ENCODE measurements at regions not wholly inside any gene's neighbourhood (a gene's known extent, or its start where the extent isn't known, plus 50 kb on each side); places are given as distances from the start of the nearest gene placed in this dataset.

DNA sequence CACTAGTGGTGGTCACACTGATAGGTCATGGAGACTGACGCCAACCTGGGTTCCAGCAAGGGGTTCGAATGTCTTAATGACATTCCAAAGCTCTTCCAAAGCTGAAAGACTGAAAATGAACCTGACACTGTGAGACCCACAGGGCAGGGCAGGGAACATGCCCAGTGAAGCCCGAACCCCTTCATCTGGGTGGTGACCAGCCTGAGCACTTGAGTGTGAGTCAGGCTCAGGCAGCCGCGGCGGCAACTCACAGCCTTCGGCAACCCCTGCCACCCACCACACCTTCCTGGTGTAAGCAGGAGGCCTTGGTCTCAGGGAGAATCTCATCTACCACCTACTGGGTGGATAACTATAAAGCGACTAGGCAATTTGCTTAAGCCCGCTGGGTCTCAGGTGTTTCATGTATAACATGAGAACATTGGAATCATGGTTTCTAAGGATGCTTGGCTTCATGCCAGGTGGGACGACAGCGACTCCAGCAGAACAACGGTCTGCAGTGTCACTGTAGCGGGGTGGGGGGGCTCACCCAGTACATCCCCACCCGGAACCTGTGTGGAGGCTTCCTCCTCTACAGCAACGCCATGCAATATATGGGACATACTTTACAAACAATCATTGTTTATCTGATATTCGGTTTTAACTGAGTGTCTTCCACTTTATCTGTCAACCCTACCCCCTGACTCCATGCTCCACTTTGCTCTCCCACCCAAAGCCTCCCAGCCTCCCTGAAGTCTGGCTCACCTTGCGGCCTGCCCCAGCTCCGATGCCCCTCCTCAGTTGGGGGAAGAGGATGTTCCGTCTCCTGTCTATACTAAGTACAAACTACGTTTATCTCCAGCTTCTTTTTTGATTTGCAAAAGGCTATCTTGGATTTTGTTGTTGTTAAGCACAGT lies 125.0 kb upstream of the MEF2A start:
- TF ChIP-seq POLR2AphosphoS5 (IDR thresholded peaks at IDR 0.05; ENCODE audit: low read depth) (no peak), GABPA (IDR thresholded peaks at IDR 0.05; ENCODE audit: low read depth) (no peak), SPI1 (IDR thresholded peaks at IDR 0.05; ENCODE audit: borderline replicate concordance, low read depth) (no peak)
- TF ChIP-seq, protein P1, sequence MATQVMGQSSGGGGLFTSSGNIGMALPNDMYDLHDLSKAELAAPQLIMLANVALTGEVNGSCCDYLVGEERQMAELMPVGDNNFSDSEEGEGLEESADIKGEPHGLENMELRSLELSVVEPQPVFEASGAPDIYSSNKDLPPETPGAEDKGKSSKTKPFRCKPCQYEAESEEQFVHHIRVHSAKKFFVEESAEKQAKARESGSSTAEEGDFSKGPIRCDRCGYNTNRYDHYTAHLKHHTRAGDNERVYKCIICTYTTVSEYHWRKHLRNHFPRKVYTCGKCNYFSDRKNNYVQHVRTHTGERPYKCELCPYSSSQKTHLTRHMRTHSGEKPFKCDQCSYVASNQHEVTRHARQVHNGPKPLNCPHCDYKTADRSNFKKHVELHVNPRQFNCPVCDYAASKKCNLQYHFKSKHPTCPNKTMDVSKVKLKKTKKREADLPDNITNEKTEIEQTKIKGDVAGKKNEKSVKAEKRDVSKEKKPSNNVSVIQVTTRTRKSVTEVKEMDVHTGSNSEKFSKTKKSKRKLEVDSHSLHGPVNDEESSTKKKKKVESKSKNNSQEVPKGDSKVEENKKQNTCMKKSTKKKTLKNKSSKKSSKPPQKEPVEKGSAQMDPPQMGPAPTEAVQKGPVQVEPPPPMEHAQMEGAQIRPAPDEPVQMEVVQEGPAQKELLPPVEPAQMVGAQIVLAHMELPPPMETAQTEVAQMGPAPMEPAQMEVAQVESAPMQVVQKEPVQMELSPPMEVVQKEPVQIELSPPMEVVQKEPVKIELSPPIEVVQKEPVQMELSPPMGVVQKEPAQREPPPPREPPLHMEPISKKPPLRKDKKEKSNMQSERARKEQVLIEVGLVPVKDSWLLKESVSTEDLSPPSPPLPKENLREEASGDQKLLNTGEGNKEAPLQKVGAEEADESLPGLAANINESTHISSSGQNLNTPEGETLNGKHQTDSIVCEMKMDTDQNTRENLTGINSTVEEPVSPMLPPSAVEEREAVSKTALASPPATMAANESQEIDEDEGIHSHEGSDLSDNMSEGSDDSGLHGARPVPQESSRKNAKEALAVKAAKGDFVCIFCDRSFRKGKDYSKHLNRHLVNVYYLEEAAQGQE (IDR thresholded peaks at IDR 0.05; ENCODE audit: insufficient replicate concordance, low read depth): no peak
- TF ChIP-seq, protein P2, sequence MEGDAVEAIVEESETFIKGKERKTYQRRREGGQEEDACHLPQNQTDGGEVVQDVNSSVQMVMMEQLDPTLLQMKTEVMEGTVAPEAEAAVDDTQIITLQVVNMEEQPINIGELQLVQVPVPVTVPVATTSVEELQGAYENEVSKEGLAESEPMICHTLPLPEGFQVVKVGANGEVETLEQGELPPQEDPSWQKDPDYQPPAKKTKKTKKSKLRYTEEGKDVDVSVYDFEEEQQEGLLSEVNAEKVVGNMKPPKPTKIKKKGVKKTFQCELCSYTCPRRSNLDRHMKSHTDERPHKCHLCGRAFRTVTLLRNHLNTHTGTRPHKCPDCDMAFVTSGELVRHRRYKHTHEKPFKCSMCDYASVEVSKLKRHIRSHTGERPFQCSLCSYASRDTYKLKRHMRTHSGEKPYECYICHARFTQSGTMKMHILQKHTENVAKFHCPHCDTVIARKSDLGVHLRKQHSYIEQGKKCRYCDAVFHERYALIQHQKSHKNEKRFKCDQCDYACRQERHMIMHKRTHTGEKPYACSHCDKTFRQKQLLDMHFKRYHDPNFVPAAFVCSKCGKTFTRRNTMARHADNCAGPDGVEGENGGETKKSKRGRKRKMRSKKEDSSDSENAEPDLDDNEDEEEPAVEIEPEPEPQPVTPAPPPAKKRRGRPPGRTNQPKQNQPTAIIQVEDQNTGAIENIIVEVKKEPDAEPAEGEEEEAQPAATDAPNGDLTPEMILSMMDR (IDR thresholded peaks at IDR 0.05; ENCODE audit: insufficient read depth, low read length): no peak
- Histone ChIP-seq H3K27me3 (ENCODE audit: insufficient read depth, poor library complexity, severe bottlenecking) (no peaks in the 10 kb centered on the region), H3K27ac (replicated peaks) (no peak overlapping the region), H3K4me3 (replicated peaks; ENCODE audit: insufficient read depth, low read length) (no peak overlapping the region)
- no peak for DNase-seq (ENCODE audit: low read depth in 1 of 2, low spot score in 1 of 2)

DNA sequence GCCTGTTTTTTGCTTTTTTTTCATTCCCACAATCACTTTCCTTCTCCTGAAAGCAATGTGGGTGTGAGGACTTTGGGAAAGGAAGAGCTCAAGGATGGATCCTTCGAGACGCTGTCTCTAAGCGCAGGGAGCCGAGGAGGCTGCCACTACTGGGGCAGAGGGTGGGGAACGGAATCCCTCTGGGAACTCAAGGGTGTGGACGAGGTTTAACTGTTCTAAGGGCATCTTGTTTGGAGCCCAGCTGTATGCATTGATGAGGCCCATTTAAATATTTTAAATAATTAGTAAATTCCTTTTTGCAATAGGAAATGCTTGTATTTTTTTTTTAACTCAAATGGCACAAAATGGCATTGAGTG lies 124.4 kb upstream of the MEF2A start:
- TF ChIP-seq, protein P2 (IDR thresholded peaks at IDR 0.05; ENCODE audit: insufficient read depth, low read length): no peak
- TF ChIP-seq, protein P1 (IDR thresholded peaks at IDR 0.05; ENCODE audit: insufficient replicate concordance, low read depth): no peak
- TF ChIP-seq SPI1 (IDR thresholded peaks at IDR 0.05; ENCODE audit: borderline replicate concordance, low read depth) (no peak), POLR2AphosphoS5 (IDR thresholded peaks at IDR 0.05; ENCODE audit: low read depth) (no peak), GABPA (IDR thresholded peaks at IDR 0.05; ENCODE audit: low read depth) (no peak)
- H3K27ac ChIP-seq (replicated peaks): no peak overlapping the region
- no peaks in the 10 kb centered on the region for H3K27me3 ChIP-seq (ENCODE audit: insufficient read depth, poor library complexity, severe bottlenecking)
- DNase-seq (ENCODE audit: low read depth in 1 of 2, low spot score in 1 of 2): no peak
- H3K4me3 ChIP-seq (replicated peaks; ENCODE audit: insufficient read depth, low read length): no peak overlapping the region

DNA sequence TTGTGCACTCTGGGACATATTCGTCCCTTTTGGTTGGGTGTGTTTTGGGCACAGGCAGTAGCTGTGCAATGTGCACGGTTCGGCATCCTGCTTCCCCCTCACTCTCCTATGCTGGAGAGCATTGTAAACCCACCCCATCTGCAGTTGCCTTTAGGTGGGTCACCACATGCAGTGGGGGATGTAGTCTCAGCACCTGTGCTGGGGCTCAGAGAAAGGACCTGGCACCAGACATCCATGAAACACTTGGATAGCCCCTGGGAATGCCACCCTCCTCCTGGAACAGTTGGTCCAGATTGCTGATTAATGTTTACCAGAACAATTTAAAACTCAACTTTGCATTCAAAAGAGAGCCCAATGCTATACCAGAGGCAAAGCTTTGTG lies 123.9 kb upstream of the MEF2A start:
- H3K27ac ChIP-seq (replicated peaks): no peak overlapping the region
- H3K27me3 ChIP-seq (ENCODE audit: insufficient read depth, poor library complexity, severe bottlenecking): no peaks in the 10 kb centered on the region
- H3K4me3 ChIP-seq (replicated peaks; ENCODE audit: insufficient read depth, low read length): no peak overlapping the region
- TF ChIP-seq POLR2AphosphoS5 (IDR thresholded peaks at IDR 0.05; ENCODE audit: low read depth): no peak
- DNase-seq (ENCODE audit: low read depth in 1 of 2, low spot score in 1 of 2): no peak

DNA sequence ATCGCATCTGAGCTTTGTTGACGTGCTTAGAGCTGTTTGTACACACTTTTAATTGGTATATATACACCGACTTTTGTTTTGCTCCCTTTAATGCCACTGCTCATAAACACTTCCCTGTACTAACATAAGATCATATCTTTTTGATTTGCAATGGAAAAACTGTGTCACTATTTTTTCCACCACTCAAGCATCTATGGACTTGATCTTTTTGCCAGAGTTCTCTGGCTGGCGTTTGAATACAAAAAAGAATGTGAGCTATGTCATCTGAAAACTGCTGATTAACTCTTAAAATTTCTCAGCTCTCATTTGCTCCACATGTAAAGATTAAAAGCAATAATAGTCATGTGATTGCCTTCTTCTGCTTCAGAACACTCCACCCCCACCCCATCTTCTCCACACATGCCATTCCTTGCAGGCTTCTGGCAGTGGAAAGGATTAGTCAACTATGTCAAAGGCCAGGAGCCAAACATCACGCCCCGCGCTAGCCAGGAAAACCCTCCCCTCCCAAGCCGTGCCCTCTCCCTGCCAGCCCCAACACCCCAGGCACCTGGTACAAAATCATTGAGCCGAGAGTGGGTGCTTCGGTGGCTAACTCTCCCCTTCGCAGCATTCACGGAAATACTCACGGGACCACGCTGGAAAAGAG lies 123.4 kb upstream of the MEF2A start:
- no peak for DNase-seq (ENCODE audit: low read depth in 1 of 2, low spot score in 1 of 2)
- Histone ChIP-seq H3K4me3 (replicated peaks; ENCODE audit: insufficient read depth, low read length) (no peak overlapping the region), H3K27me3 (ENCODE audit: insufficient read depth, poor library complexity, severe bottlenecking) (no peaks in the 10 kb centered on the region), H3K27ac (replicated peaks) (no peak overlapping the region)
- TF ChIP-seq GABPA (IDR thresholded peaks at IDR 0.05; ENCODE audit: low read depth) (no peak), POLR2AphosphoS5 (IDR thresholded peaks at IDR 0.05; ENCODE audit: low read depth) (no peak), SPI1 (IDR thresholded peaks at IDR 0.05; ENCODE audit: borderline replicate concordance, low read depth) (no peak)
- TF ChIP-seq, protein P2 (IDR thresholded peaks at IDR 0.05; ENCODE audit: insufficient read depth, low read length): no peak
- TF ChIP-seq, protein P1 (IDR thresholded peaks at IDR 0.05; ENCODE audit: insufficient replicate concordance, low read depth): no peak

Data from HL-60 (cell line).